Endothelial cell of umbilical vein (primary cell): ENCODE measurements at regions not wholly inside any gene's neighbourhood (a gene's known extent, or its start where the extent isn't known, plus 50 kb on each side); places are given as distances from the start of the nearest gene placed in this dataset.

Source experiments
- BruUV-seq: library from RNA; stranded (reverse); fragments of 400-500 nt; replicated peaks from 2 replicates; lab custom pipeline; 2021; lab: Mats Ljungman, UMichigan
- CTCF ChIA-PET: fragments of 300-600, 350-600 bp; sonication (Branson Sonifier 250); formaldehyde crosslinking; loops from one replicate; lab custom pipeline; 2021; ENCODE audit warnings: antibody characterized with exemption, inconsistent platforms; lab: Charles Lee
- POLR2A ChIA-PET: fragments of 300-600, 350-600 bp; sonication (Branson Sonifier 250); formaldehyde crosslinking; loops from one replicate; lab custom pipeline; 2021; ENCODE audit warnings: antibody characterized with exemption, inconsistent platforms; lab: Charles Lee
- DNase-seq: peaks from one replicate; pipeline ENCODE4 v3.0.0-alpha.2; 2011; ENCODE audit warnings: low read depth, low spot score
- FAIRE-seq: peaks from 2 replicates; lab custom pipeline; 2011; peaks lifted over from hg19 to GRCh38; lab: Jason Lieb, UNC
- H2AFZ ChIP-seq: 2 replicates; pipeline ENCODE4 v1.6.0; 2012; ENCODE audit warnings: low read depth, low read length, control low read depth, inconsistent platforms
- H3K27ac ChIP-seq: 2 replicates; pipeline ENCODE4 v1.5.1; 2011; ENCODE audit warnings: low read depth, mild to moderate bottlenecking, control low read depth, low read length, moderate library complexity; ENCODE audit not compliant: insufficient read depth
- H3K27me3 ChIP-seq, 2 experiments: 2 replicates each; pipeline versions ENCODE4 v1.6.0 to v1.6.1; 2011; ENCODE audit warnings: low read length in 2 of 2, mixed read lengths in 1 of 2; ENCODE audit not compliant: control insufficient read depth in 2 of 2, insufficient read depth in 2 of 2
- H3K36me3 ChIP-seq, 2 experiments: 2 replicates in 1 of 2; 3 replicates in 1 of 2; pipeline ENCODE4 v1.5.1; 2011; ENCODE audit warnings: low read length in 2 of 2, mild to moderate bottlenecking in 1 of 2, moderate library complexity in 1 of 2; ENCODE audit not compliant: control insufficient read depth in 2 of 2, insufficient read depth in 2 of 2; ENCODE audit errors: extremely low read depth in 1 of 2
- H3K4me1 ChIP-seq: 3 replicates; pipeline ENCODE4 v1.5.1; 2011; ENCODE audit warnings: mild to moderate bottlenecking, low read length; ENCODE audit not compliant: control insufficient read depth, insufficient read depth; ENCODE audit errors: extremely low read depth
- H3K4me2 ChIP-seq: 2 replicates; pipeline ENCODE4 v1.6.1; 2011; ENCODE audit warnings: low read length, control low read depth, mixed read lengths; ENCODE audit not compliant: insufficient read depth
- H3K4me3 ChIP-seq, 3 experiments: fragments of 200-600 bp in 1 of 3; sonication (generic), shearing (Covaris generic) in 1 of 3; replicated peaks in 1 of 3; 2 replicates each; pipeline ENCODE4 v1.5.1; 2011 to 2016; ENCODE audit warnings: control low read depth in 3 of 3, low read length in 3 of 3, mild to moderate bottlenecking in 2 of 3, inconsistent platforms in 1 of 3, low read depth in 1 of 3, moderate library complexity in 1 of 3; ENCODE audit not compliant: insufficient read depth in 1 of 3
- H3K79me2 ChIP-seq: 2 replicates; pipeline ENCODE4 v1.6.0; 2012; ENCODE audit warnings: low read length, inconsistent platforms; ENCODE audit not compliant: control insufficient read depth, insufficient read depth
- H3K9ac ChIP-seq: replicated peaks from 2 replicates; pipeline ENCODE3; 2011; ENCODE audit warnings: low read length, control low read depth; ENCODE audit not compliant: insufficient read depth; ENCODE audit errors: extremely low read depth
- H3K9me1 ChIP-seq: replicated peaks from 3 replicates; pipeline ENCODE4 v1.6.0; 2011; ENCODE audit warnings: mild to moderate bottlenecking, low read length; ENCODE audit not compliant: control insufficient read depth, insufficient read depth; ENCODE audit errors: extremely low read depth
- H3K9me3 ChIP-seq: replicated peaks from 2 replicates; pipeline ENCODE4 v1.5.1; 2012; ENCODE audit warnings: low read length, inconsistent platforms; ENCODE audit not compliant: control insufficient read depth, insufficient read depth
- H4K20me1 ChIP-seq: replicated peaks from 2 replicates; pipeline ENCODE3; 2011; ENCODE audit warnings: mild to moderate bottlenecking, low read length; ENCODE audit not compliant: control insufficient read depth, insufficient read depth; ENCODE audit errors: extremely low read depth
- CTCF ChIP-seq, 2 donors: IDR thresholded peaks; 1 replicate in 1 of 2; 2 replicates in 1 of 2; pipeline ENCODE4 v1.5.1; 2011; ENCODE audit warnings: low read length in 2 of 2, mild to moderate bottlenecking in 2 of 2, moderate library complexity in 2 of 2, control low read depth in 1 of 2, inconsistent platforms in 1 of 2, low read depth in 1 of 2; ENCODE audit not compliant: insufficient read depth in 1 of 2; ENCODE audit errors: extremely low read depth in 1 of 2
- EZH2 ChIP-seq: IDR thresholded peaks from 2 replicates; pipeline ENCODE4 v1.6.1; 2012; ENCODE audit warnings: borderline replicate concordance, low read depth, mild to moderate bottlenecking, moderate library complexity, low read length, inconsistent platforms; ENCODE audit not compliant: severe bottlenecking
- FOS ChIP-seq: IDR thresholded peaks from 2 replicates; pipeline ENCODE4 v1.6.1; 2011; ENCODE audit warnings: mild to moderate bottlenecking, low read length, moderate library complexity, borderline replicate concordance; ENCODE audit not compliant: insufficient read depth
- GATA2 ChIP-seq: IDR thresholded peaks from 2 replicates; pipeline ENCODE4 v1.7.0; 2011; ENCODE audit warnings: low read depth, mild to moderate bottlenecking, moderate library complexity, mixed read lengths, low read length; ENCODE audit not compliant: insufficient read length, insufficient read depth
- JUN ChIP-seq: IDR thresholded peaks from 2 replicates; pipeline ENCODE4 v1.6.1; 2011; ENCODE audit warnings: borderline replicate concordance, low read depth; ENCODE audit not compliant: insufficient read length, insufficient read depth
- MAX ChIP-seq: IDR thresholded peaks from 2 replicates; pipeline ENCODE4 v1.6.1; 2011; ENCODE audit not compliant: insufficient read depth, insufficient read length
- MYC ChIP-seq: IDR thresholded peaks from one replicate; pipeline ENCODE4 v1.6.1; 2011; ENCODE audit warnings: mild to moderate bottlenecking, low read depth, low read length
- POLR2A ChIP-seq: IDR thresholded peaks from 2 replicates; pipeline ENCODE4 v1.6.1; 2012; ENCODE audit warnings: low read depth, mild to moderate bottlenecking, control low read depth, low read length
- POLR2AphosphoS5 ChIP-seq: IDR thresholded peaks from 2 replicates; pipeline ENCODE4 v1.6.1; 2012; ENCODE audit warnings: low read depth, mild to moderate bottlenecking, control low read depth, low read length, moderate library complexity; ENCODE audit not compliant: insufficient read depth
- dilution Hi-C: fragments of 300-500 bp; cut with MboI; formaldehyde crosslinking; loops from one replicate; pipeline ENCODE4 v1.15.0; 2019; ENCODE audit warnings: low sequenced_read_pairs; ENCODE audit not compliant: extremely low pct_ligation_motif_present
- intact Hi-C: fragments of 100-400 bp; cut with micrococcal nuclease; formaldehyde crosslinking; loops from one replicate; pipeline ENCODE4 v1.10.0; 2022

- Histone ChIP-seq H3K27ac (no peak overlapping the region), H3K9me3 (no peaks in the 10 kb centered on the region), H3K27me3 (no peaks in the 10 kb centered on the region), H3K9me1 (no peaks in the 10 kb centered on the region), H3K4me3 (no peak overlapping the region), H2AFZ (no peak overlapping the region), H3K4me1 (no peaks in the 10 kb centered on the region), H3K79me2 (no peaks in the 10 kb centered on the region), H3K4me2 (no peak overlapping the region), H3K9ac (no peak overlapping the region), H3K36me3 (no peaks in the 10 kb centered on the region), H4K20me1 (no peaks in the 10 kb centered on the region)
- ChIA-PET POLR2A (interaction anchor here (0.6 kb wide), 1 partner anchor 848 kb away, joined by 3 read pairs; no protein-coding TSS in a partner anchor), CTCF (no interaction called here)
- BruUV-seq = no TSS peak
- DNase-seq = no peak
- FAIRE-seq = no peak
- TF ChIP-seq CTCF (IDR thresholded peaks at IDR 0.05; ENCODE audit: extremely low read depth in 1 of 2, insufficient read depth in 1 of 2, low read depth in 1 of 2, low read length in 2 of 2) (no peak), POLR2A (no peak), MYC (no peak), EZH2 (no peak), JUN (no peak), FOS (no peak), GATA2 (no peak), MAX (no peak), POLR2AphosphoS5 (no peak)
- dilution Hi-C loops = no loop called here
- intact Hi-C loops = no loop called here
Observed at GRCh38 chr12:76249501-76249900, 98.7 kb downstream of the BBS10 start.
